Thyroid gland (tissue), 4 donors: ENCODE measurements at regions not wholly inside any gene's neighbourhood (a gene's known extent, or its start where the extent isn't known, plus 50 kb on each side); places are given as distances from the start of the nearest gene placed in this dataset.

Experiments
- DNase-seq, 2 donors: peaks; one replicate each; pipeline ENCODE4 v3.0.0-alpha.2; 2019
- H3K27ac ChIP-seq, 3 donors: fragments of 200-600 bp; sonication (generic); 1 replicate in 2 of 3; 2 replicates in 1 of 3; pipeline ENCODE4 v1.5.1; 2016 to 2019; ENCODE audit warnings: mild to moderate bottlenecking in 1 of 3, moderate library complexity in 1 of 3
- H3K27me3 ChIP-seq: fragments of 200-600 bp; sonication (generic); one replicate; pipeline ENCODE4 v1.5.1; 2019
- H3K36me3 ChIP-seq, 2 donors: fragments of 200-600 bp; sonication (generic); one replicate each; pipeline ENCODE4 v1.5.1; 2016 to 2019
- H3K4me1 ChIP-seq, 2 donors: fragments of 200-600 bp; sonication (generic); one replicate each; pipeline ENCODE4 v1.5.1; 2017 to 2019
- H3K4me3 ChIP-seq, 3 donors: fragments of 200-600 bp; sonication (generic); replicated peaks in 1 of 3; 1 replicate in 2 of 3; 2 replicates in 1 of 3; pipeline ENCODE4 v1.5.1; 2016; ENCODE audit warnings: mild to moderate bottlenecking in 1 of 3
- H3K9me3 ChIP-seq: fragments of 200-600 bp; sonication (generic); one replicate; pipeline ENCODE4 v1.5.1; 2017
- CTCF ChIP-seq, 6 experiments: fragments of 200-600 bp in 3 of 6; fragments of 450-650 bp in 3 of 6; sonication (generic) in 3 of 6; IDR thresholded peaks; one replicate each; pipeline ENCODE4 v1.5.1; 2016 to 2019; ENCODE audit warnings: antibody characterized with exemption in 6 of 6, mild to moderate bottlenecking in 2 of 6, inconsistent platforms in 1 of 6, moderate library complexity in 1 of 6
- POLR2A ChIP-seq, 2 donors: fragments of 450-650 bp; IDR thresholded peaks; one replicate each; pipeline ENCODE4 v1.6.1; 2017; ENCODE audit warnings: antibody characterized with exemption in 2 of 2, mild to moderate bottlenecking in 2 of 2, moderate library complexity in 1 of 2
- WGBS, 2 donors: methylation state at CpG; one replicate each; pipeline ENCODE4 v1.1.5; 2017; 5-methylcytosine and 5-hydroxymethylcytosine counted together
- intact Hi-C: fragments of 100-400 bp; cut with DNase I; formaldehyde crosslinking; loops from one replicate; pipeline ENCODE4 v1.15.1; 2023

GRCh38 chr10:128568041-128568440, 441.8 kb upstream of the MKI67 start:
- Histone ChIP-seq H3K9me3 (no peaks in the 10 kb centered on the region), H3K4me1 (no peaks in the 10 kb centered on the region), H3K36me3 (no peaks in the 10 kb centered on the region), H3K4me3 (no peak overlapping the region), H3K27me3 (no peaks in the 10 kb centered on the region), H3K27ac (no peak overlapping the region)
- no peak for DNase-seq
- intact Hi-C loops, result no loop called here
- 79 to 83% methylated on average over 7 to 11 of the region's 11 CpGs for WGBS, 2 donors
- TF ChIP-seq POLR2A (IDR thresholded peaks at IDR 0.05) (no peak), CTCF (IDR thresholded peaks at IDR 0.05) (no peak)

GRCh38 chr10:128568491-128568890, 442.3 kb upstream of the MKI67 start:
- no peak overlapping the region for H3K4me3 ChIP-seq
- H3K36me3 ChIP-seq, result no peaks in the 10 kb centered on the region
- intact Hi-C loops, result no loop called here
- no peaks in the 10 kb centered on the region for H3K27me3 ChIP-seq
- no peak overlapping the region for H3K27ac ChIP-seq
- H3K4me1 ChIP-seq, result no peaks in the 10 kb centered on the region
- no peaks in the 10 kb centered on the region for H3K9me3 ChIP-seq
- TF ChIP-seq POLR2A (IDR thresholded peaks at IDR 0.05), result no peak
- no peak for TF ChIP-seq CTCF (IDR thresholded peaks at IDR 0.05)
- 89 to 92% methylated on average over 13 of the region's 13 CpGs for WGBS, 2 donors
- no peak for DNase-seq

- Histone ChIP-seq H3K27ac (no peak overlapping the region), H3K9me3 (no peaks in the 10 kb centered on the region), H3K27me3 (no peaks in the 10 kb centered on the region), H3K4me3 (no peak overlapping the region), H3K36me3 (no peaks in the 10 kb centered on the region), H3K4me1 (no peaks in the 10 kb centered on the region)
- no peak for DNase-seq
- intact Hi-C loops, result no loop called here
- TF ChIP-seq POLR2A (IDR thresholded peaks at IDR 0.05), result no peak
- TF ChIP-seq CTCF (IDR thresholded peaks at IDR 0.05), result no peak
- WGBS, 2 donors, result 76 to 81% methylated on average over 24 of the region's 24 CpGs
Observed at GRCh38 chr10:128568990-128569945, 443.0 kb upstream of the MKI67 start.

- WGBS, 2 donors, result 82 to 83% methylated on average over 12 of the region's 12 CpGs
- no peaks in the 10 kb centered on the region for H3K36me3 ChIP-seq
- intact Hi-C loops, result no loop called here
Observed at GRCh38 chr10:128570319-128570995, 444.2 kb upstream of the MKI67 start.

More at GRCh38 chr10:128570319-128570995, 444.2 kb upstream of the MKI67 start:
- Histone ChIP-seq H3K9me3 (no peaks in the 10 kb centered on the region), H3K4me3 (no peak overlapping the region), H3K27me3 (no peaks in the 10 kb centered on the region), H3K4me1 (no peaks in the 10 kb centered on the region), H3K27ac (no peak overlapping the region)
- no peak for TF ChIP-seq CTCF (IDR thresholded peaks at IDR 0.05)
- TF ChIP-seq POLR2A (IDR thresholded peaks at IDR 0.05), result no peak
- no peak for DNase-seq
